Neutrophil (primary cell): ENCODE measurements at regions not wholly inside any gene's neighbourhood (a gene's known extent, or its start where the extent isn't known, plus 50 kb on each side); places are given as distances from the start of the nearest gene placed in this dataset.

Experiments used
- H3K27ac ChIP-seq: fragments of 200-600 bp; sonication (generic); 2 replicates; pipeline ENCODE4 v1.5.1; 2016; ENCODE audit warnings: mild to moderate bottlenecking, moderate library complexity
- H3K27me3 ChIP-seq: fragments of 200-600 bp; sonication (generic); 2 replicates; pipeline ENCODE4 v1.6.0; 2016; ENCODE audit warnings: mild to moderate bottlenecking
- H3K36me3 ChIP-seq: fragments of 200-600 bp; sonication (generic); 2 replicates; pipeline ENCODE4 v1.5.1; 2017
- H3K4me1 ChIP-seq, 2 experiments: fragments of 200-600 bp in 1 of 2; sonication (generic) in 1 of 2; 1 replicate in 1 of 2; 2 replicates in 1 of 2; pipeline versions ENCODE4 v1.5.1 to v1.6.1; 2013 to 2016; ENCODE audit warnings: low read depth in 1 of 2, low read length in 1 of 2, mild to moderate bottlenecking in 1 of 2, moderate library complexity in 1 of 2; ENCODE audit not compliant: control insufficient read depth in 1 of 2, insufficient read depth in 1 of 2
- H3K4me3 ChIP-seq, 2 experiments: fragments of 200-600 bp in 1 of 2; sonication (generic) in 1 of 2; 1 replicate in 1 of 2; 2 replicates in 1 of 2; pipeline ENCODE4 v1.5.1; 2013 to 2016; ENCODE audit warnings: low read depth in 1 of 2, low read length in 1 of 2, mild to moderate bottlenecking in 1 of 2, moderate library complexity in 1 of 2
- H3K9me3 ChIP-seq: fragments of 200-600 bp; sonication (generic); 2 replicates; pipeline ENCODE4 v1.5.1; 2016
- TF ChIP-seq, protein P1 (sequence below): fragments of 200-600 bp; sonication (generic); IDR thresholded peaks from 2 replicates; pipeline ENCODE4 v1.5.1; 2016; ENCODE audit warnings: antibody characterized with exemption

DNA sequence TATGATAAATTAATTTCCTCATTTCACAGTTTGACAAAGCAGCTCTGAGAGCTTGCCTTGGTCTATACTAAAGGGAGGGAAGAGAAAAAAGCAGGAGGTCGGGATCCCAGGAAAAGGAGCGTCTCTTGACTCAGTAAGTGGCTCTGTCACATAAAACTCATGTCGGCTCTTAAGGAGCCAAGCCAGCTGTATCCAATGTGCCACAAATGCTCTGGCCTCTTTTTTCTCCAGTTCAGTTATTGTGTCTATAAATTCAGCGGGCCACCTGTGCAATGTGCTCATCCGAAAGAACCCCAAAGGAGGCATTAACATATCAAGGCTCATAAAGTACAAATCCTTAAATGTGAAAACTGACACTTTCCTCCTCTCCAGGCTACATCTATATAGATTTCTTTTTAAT lies 337.7 kb upstream of the FAM241A start:
- no peaks in the 10 kb centered on the region for H3K4me1 ChIP-seq
- H3K36me3 ChIP-seq = no peaks in the 10 kb centered on the region
- TF ChIP-seq, protein P1, sequence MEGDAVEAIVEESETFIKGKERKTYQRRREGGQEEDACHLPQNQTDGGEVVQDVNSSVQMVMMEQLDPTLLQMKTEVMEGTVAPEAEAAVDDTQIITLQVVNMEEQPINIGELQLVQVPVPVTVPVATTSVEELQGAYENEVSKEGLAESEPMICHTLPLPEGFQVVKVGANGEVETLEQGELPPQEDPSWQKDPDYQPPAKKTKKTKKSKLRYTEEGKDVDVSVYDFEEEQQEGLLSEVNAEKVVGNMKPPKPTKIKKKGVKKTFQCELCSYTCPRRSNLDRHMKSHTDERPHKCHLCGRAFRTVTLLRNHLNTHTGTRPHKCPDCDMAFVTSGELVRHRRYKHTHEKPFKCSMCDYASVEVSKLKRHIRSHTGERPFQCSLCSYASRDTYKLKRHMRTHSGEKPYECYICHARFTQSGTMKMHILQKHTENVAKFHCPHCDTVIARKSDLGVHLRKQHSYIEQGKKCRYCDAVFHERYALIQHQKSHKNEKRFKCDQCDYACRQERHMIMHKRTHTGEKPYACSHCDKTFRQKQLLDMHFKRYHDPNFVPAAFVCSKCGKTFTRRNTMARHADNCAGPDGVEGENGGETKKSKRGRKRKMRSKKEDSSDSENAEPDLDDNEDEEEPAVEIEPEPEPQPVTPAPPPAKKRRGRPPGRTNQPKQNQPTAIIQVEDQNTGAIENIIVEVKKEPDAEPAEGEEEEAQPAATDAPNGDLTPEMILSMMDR = no peak
- H3K4me3 ChIP-seq = no peak overlapping the region
- no peaks in the 10 kb centered on the region for H3K27me3 ChIP-seq
- no peak overlapping the region for H3K27ac ChIP-seq
- no peaks in the 10 kb centered on the region for H3K9me3 ChIP-seq

DNA sequence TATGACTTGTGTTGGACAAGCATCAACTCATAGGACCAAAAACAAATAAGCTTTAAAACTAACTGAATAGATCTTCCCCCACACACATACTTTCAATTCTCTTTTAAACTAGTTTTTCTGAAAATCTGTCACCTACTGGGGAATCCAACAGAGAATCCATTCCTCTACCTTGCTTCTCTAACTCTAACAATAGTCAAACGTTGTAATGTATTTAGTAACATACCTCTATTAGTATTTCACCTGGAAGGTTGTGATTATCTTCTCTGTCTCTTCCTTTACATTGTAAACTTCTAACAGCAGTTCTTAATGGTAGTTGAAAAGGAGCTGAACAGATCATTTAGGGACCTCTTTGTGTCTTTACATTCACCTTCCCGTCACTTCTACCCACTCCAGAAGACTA lies 337.1 kb upstream of the FAM241A start:
- no peaks in the 10 kb centered on the region for H3K36me3 ChIP-seq
- TF ChIP-seq, protein P1 = no peak
- H3K27me3 ChIP-seq = no peaks in the 10 kb centered on the region
- no peak overlapping the region for H3K4me3 ChIP-seq
- no peak overlapping the region for H3K27ac ChIP-seq
- no peaks in the 10 kb centered on the region for H3K4me1 ChIP-seq
- H3K9me3 ChIP-seq = no peaks in the 10 kb centered on the region

DNA sequence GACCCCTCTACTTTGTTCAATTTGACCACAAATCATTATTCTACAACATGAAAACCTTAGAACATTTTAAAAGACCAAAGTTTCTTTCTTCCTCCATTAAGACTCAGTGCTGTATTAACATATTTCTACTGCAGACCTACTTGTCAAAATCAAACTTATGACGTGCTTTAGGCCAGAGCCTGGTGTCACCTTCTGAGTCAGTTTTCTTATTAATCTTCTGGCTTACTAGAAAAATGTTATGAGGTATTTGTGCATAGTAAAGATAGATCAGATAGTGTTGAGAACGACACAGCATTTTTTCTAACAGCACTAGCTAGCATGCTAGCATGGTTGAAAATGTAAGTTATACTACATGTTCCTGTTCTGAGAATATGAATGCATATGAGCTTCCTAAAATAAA lies 333.6 kb upstream of the FAM241A start:
- Histone ChIP-seq H3K9me3 (no peaks in the 10 kb centered on the region), H3K4me3 (no peak overlapping the region), H3K27ac (no peak overlapping the region), H3K27me3 (no peaks in the 10 kb centered on the region), H3K4me1 (no peaks in the 10 kb centered on the region), H3K36me3 (no peaks in the 10 kb centered on the region)
- TF ChIP-seq, protein P1 = no peak

DNA sequence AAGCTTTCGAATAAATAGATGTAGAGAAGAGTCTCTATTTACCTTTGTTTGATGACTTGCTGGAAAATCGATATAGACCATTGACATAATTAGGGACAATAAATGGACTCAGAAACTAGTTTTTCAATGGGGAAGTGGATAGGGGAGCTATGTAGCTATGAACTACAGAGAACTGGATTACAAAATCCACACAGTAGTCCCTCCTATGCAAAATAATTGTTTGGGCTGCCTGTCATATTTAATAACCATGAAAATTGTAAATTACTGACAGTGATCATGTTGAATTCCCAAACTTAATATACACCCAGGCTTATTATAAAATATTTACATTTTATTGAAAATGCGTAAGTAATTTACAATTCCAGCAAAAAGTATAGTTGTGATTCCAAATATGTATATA lies 333.1 kb upstream of the FAM241A start:
- Histone ChIP-seq H3K4me3 (no peak overlapping the region), H3K27me3 (no peaks in the 10 kb centered on the region), H3K27ac (no peak overlapping the region), H3K4me1 (no peaks in the 10 kb centered on the region), H3K9me3 (no peaks in the 10 kb centered on the region), H3K36me3 (no peaks in the 10 kb centered on the region)
- TF ChIP-seq, protein P1 = no peak

DNA sequence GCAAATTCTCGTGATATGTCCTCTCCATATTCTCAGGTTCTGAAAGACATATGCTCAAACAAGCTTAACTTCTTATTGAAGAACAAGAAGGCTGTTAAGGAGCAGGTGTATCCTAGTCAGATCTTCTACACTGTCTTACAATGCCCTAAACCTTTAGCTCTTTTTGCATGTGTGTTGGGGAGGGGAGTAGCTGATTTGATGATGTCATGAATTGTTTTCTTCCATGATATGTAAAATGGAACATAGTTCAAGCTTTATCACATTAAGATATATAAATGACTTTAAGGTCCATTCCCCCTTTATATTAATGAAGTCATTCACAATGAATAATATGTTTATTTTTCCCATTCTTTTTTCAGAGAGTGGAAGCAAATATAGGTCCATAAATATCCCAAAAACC lies 332.5 kb upstream of the FAM241A start:
- no peak overlapping the region for H3K27ac ChIP-seq

More for the DNA sequence above, 332.5 kb upstream of the FAM241A start:
- TF ChIP-seq, protein P1 = no peak
- Histone ChIP-seq H3K9me3 (no peaks in the 10 kb centered on the region), H3K4me1 (no peaks in the 10 kb centered on the region), H3K4me3 (no peak overlapping the region), H3K36me3 (no peaks in the 10 kb centered on the region), H3K27me3 (no peaks in the 10 kb centered on the region)
